Neural progenitor cell (in vitro differentiated cells): ENCODE measurements at regions not wholly inside any gene's neighbourhood (a gene's known extent, or its start where the extent isn't known, plus 50 kb on each side); places are given as distances from the start of the nearest gene placed in this dataset.

ENCODE experiments used
- EZH2 ChIP-seq: fragments of 200-600 bp; sonication (generic); IDR thresholded peaks from 2 replicates; pipeline ENCODE4 v1.6.1; 2017; ENCODE audit warnings: antibody characterized with exemption, mild to moderate bottlenecking, moderate library complexity
- EZH2phosphoT487 ChIP-seq: fragments of 200-600 bp; sonication (generic); IDR thresholded peaks from 2 replicates; pipeline ENCODE4 v1.6.1; 2017; ENCODE audit warnings: antibody characterized with exemption
- TF ChIP-seq, protein P1 (sequence below): fragments of 200-600 bp; sonication (generic); IDR thresholded peaks from 2 replicates; pipeline ENCODE4 v1.5.1; 2017; ENCODE audit warnings: antibody characterized with exemption, mild to moderate bottlenecking

DNA sequence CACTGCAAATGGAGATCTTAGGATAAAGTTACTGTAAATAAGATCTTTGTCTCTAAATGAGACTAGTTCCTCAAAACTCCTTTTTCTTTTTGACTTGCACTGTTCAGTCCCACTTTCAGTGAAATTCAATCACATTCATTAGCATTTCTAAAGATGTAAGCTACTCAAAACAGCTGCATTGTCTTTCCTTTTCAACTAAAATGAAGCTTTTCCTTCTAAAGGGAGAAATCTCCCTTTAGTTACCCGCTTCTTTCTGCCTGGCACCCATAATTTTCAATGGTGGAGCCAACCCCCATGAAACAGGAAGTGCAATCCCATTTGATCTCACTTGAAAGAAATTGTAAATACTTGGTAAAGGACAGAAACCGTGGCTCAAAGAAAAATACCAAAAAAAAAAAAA, 387.4 kb upstream of the PKN2 start:
- TF ChIP-seq, protein P1, sequence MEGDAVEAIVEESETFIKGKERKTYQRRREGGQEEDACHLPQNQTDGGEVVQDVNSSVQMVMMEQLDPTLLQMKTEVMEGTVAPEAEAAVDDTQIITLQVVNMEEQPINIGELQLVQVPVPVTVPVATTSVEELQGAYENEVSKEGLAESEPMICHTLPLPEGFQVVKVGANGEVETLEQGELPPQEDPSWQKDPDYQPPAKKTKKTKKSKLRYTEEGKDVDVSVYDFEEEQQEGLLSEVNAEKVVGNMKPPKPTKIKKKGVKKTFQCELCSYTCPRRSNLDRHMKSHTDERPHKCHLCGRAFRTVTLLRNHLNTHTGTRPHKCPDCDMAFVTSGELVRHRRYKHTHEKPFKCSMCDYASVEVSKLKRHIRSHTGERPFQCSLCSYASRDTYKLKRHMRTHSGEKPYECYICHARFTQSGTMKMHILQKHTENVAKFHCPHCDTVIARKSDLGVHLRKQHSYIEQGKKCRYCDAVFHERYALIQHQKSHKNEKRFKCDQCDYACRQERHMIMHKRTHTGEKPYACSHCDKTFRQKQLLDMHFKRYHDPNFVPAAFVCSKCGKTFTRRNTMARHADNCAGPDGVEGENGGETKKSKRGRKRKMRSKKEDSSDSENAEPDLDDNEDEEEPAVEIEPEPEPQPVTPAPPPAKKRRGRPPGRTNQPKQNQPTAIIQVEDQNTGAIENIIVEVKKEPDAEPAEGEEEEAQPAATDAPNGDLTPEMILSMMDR, result no peak
- no peak for TF ChIP-seq EZH2phosphoT487
- TF ChIP-seq EZH2, result no peak
